ENCODE measurements at regions not wholly inside any gene's neighbourhood (a gene's known extent, or its start where the extent isn't known, plus 50 kb on each side); places are given as distances from the start of the nearest gene placed in this dataset.

- TF ChIP-seq POLR2AphosphoS5 (IDR thresholded peaks at IDR 0.05; ENCODE audit: low read depth) (no peak), CTCF (IDR thresholded peaks at IDR 0.05; ENCODE audit: insufficient read depth, low read length) (no peak), REST (IDR thresholded peaks at IDR 0.05; ENCODE audit: insufficient replicate concordance, low read depth) (no peak), GABPA (IDR thresholded peaks at IDR 0.05; ENCODE audit: low read depth) (no peak)
Observed at GRCh38 chr15:95556225-95556624, 774.3 kb upstream of the NR2F2 start.
